M059J (cell line): ENCODE measurements at regions not wholly inside any gene's neighbourhood (a gene's known extent, or its start where the extent isn't known, plus 50 kb on each side); places are given as distances from the start of the nearest gene placed in this dataset.

Experiments
- DNase-seq: peaks from one replicate; pipeline ENCODE4 v3.0.0-alpha.2; 2012; ENCODE audit warnings: low read depth

- no peak for DNase-seq
Measured at GRCh38 chr19:5392486-5392885, 51.9 kb upstream of the PTPRS start.

- DNase-seq = no peak
Measured at GRCh38 chr19:5393088-5393487, 52.5 kb upstream of the PTPRS start.

GRCh38 chr19:5394551-5395505 is 54.2 kb upstream of the PTPRS start:
- DNase-seq = no peak

GRCh38 chr19:5395556-5395955 is 54.9 kb upstream of the PTPRS start:
- peak; percentile 21 for DNase-seq

GRCh38 chr19:5396096-5396939 is 55.7 kb upstream of the PTPRS start:
- DNase-seq = no peak

- DNase-seq = no peak
Measured at GRCh38 chr19:5396963-5397362, 56.4 kb upstream of the PTPRS start.

GRCh38 chr19:5397804-5398692 is 57.2 kb upstream of the ZNRF4 start:
- DNase-seq = peak; percentile 52

GRCh38 chr19:5398693-5399057 is 56.5 kb upstream of the ZNRF4 start:
- DNase-seq = no peak

- DNase-seq = peak; percentile 84
Measured at GRCh38 chr19:5403968-5404640, 51.1 kb upstream of the ZNRF4 start.
